ENCODE measurements at regions not wholly inside any gene's neighbourhood (a gene's known extent, or its start where the extent isn't known, plus 50 kb on each side); places are given as distances from the start of the nearest gene placed in this dataset.

- FAIRE-seq (peak; percentile 32), ATAC-seq (no peak), DNase-seq (ENCODE audit: low read depth in 1 of 2, low spot score in 1 of 2) (no peak)
- ChIA-PET POLR2A (no interaction called here), CTCF (interaction anchor here (0.9 to 1.2 kb wide), 2 partner anchors 10 to 15 kb away, joined by 3 read pairs; no protein-coding TSS in a partner anchor)
- WGBS (ENCODE audit: missing lambda C conversion rate) = 4% methylated on average over 4 of the region's 4 CpGs
- Histone ChIP-seq H3K4me3 (no peak overlapping the region), H3K27ac (no peak overlapping the region), H3K4me1 (no peaks in the 10 kb centered on the region), H3K4me2 (no peak overlapping the region), H3K9me3 (no peaks in the 10 kb centered on the region)
- TF ChIP-seq JUNB (IDR thresholded peaks at IDR 0.05) = no peak
- TF ChIP-seq EP300 (IDR thresholded peaks at IDR 0.05) = no peak
- TF ChIP-seq RNF2 (IDR thresholded peaks at IDR 0.05; ENCODE audit: borderline replicate concordance, low read depth) = no peak
- TF ChIP-seq ESRRA (IDR thresholded peaks at IDR 0.05; ENCODE audit: borderline replicate concordance, low read length) = no peak
- TF ChIP-seq ELK1 (IDR thresholded peaks at IDR 0.05; ENCODE audit: low read depth, low read length) = no peak
- TF ChIP-seq MAX (IDR thresholded peaks at IDR 0.05) = no peak
- TF ChIP-seq CBX8 (IDR thresholded peaks at IDR 0.05) = no peak
- no peak for TF ChIP-seq CBX2 (IDR thresholded peaks at IDR 0.05; ENCODE audit: borderline replicate concordance, low read depth)
- no peak for TF ChIP-seq ZFP36 (IDR thresholded peaks at IDR 0.05; ENCODE audit: borderline replicate concordance, partially characterized antibody)
- TF ChIP-seq HEYL (CRISPR knock-in tag; IDR thresholded peaks at IDR 0.05) = no peak
- no peak for TF ChIP-seq KDM5A (IDR thresholded peaks at IDR 0.05)
- no peak for TF ChIP-seq SMC3 (IDR thresholded peaks at IDR 0.05)
- TF ChIP-seq SREBF2 (IDR thresholded peaks at IDR 0.05) = no peak
- TF ChIP-seq BHLHE40 (IDR thresholded peaks at IDR 0.05; ENCODE audit: low read depth, low read length) = no peak
- no peak for TF ChIP-seq HDAC2 (IDR thresholded peaks at IDR 0.05)
- TF ChIP-seq HOXB13 (CRISPR knock-in tag; IDR thresholded peaks at IDR 0.05; ENCODE audit: low read depth) = no peak
- TF ChIP-seq BCL3 (IDR thresholded peaks at IDR 0.05) = no peak
These were observed 278.7 kb upstream of the KLHL29 start for GRCh38 chr2:23106242-23106785.

- no peak overlapping the region for H3K27ac ChIP-seq
- H3K4me3 ChIP-seq = no peak overlapping the region
- ChIA-PET POLR2A (no interaction called here), CTCF (interaction anchor here (1.2 kb wide), 1 partner anchor 13 kb away, joined by 3 read pairs; no protein-coding TSS in a partner anchor)
- FAIRE-seq (no peak), ATAC-seq (no peak), DNase-seq (ENCODE audit: low read depth in 1 of 2, low spot score in 1 of 2) (no peak)
- H3K4me2 ChIP-seq = no peak overlapping the region
- no peak for TF ChIP-seq HOXB5 (CRISPR knock-in tag; IDR thresholded peaks at IDR 0.05)
- TF ChIP-seq USF2 (IDR thresholded peaks at IDR 0.05) = no peak
- TF ChIP-seq CHD4 (IDR thresholded peaks at IDR 0.05; ENCODE audit: borderline replicate concordance) = no peak
- no peaks in the 10 kb centered on the region for H3K4me1 ChIP-seq
- H3K9me3 ChIP-seq = no peaks in the 10 kb centered on the region
- 30% methylated on average over 4 of the region's 4 CpGs for WGBS (ENCODE audit: missing lambda C conversion rate)
These were observed 277.5 kb upstream of the KLHL29 start for GRCh38 chr2:23107327-23107941.

- ATAC-seq (no peak), DNase-seq (ENCODE audit: low read depth in 1 of 2, low spot score in 1 of 2) (no peak), FAIRE-seq (no peak)
- ChIA-PET CTCF (interaction anchor here (1.3 kb wide), 1 partner anchor 8 kb away, joined by 4 read pairs; no protein-coding TSS in a partner anchor), POLR2A (no interaction called here)
- Histone ChIP-seq H3K4me2 (no peak overlapping the region), H3K4me3 (no peak overlapping the region), H3K4me1 (no peaks in the 10 kb centered on the region), H3K9me3 (0 out of 3 replicates have a peak, but pooled peaks cover 5% of the 10 kb centered on the region), H3K27ac (no peak overlapping the region)
- 3% methylated on average over 2 of the region's 2 CpGs for WGBS (ENCODE audit: missing lambda C conversion rate)
- TF ChIP-seq PHF8 (IDR thresholded peaks at IDR 0.05; ENCODE audit: borderline replicate concordance, low read depth) (no peak), SMC3 (IDR thresholded peaks at IDR 0.05) (no peak), HMGXB4 (CRISPR knock-in tag; IDR thresholded peaks at IDR 0.05; ENCODE audit: borderline replicate concordance) (no peak), BCL3 (IDR thresholded peaks at IDR 0.05) (no peak), NFE2L2 (conservative IDR thresholded peaks at IDR 0.05; ENCODE audit: low read length) (no peak), KDM5A (IDR thresholded peaks at IDR 0.05) (no peak), TFCP2L1 (CRISPR knock-in tag; IDR thresholded peaks at IDR 0.05) (no peak), NR3C1 (IDR thresholded peaks at IDR 0.05) (no peak), RFX5 (IDR thresholded peaks at IDR 0.05) (no peak), SREBF2 (IDR thresholded peaks at IDR 0.05) (no peak), HDAC2 (IDR thresholded peaks at IDR 0.05) (no peak), ZSCAN20 (CRISPR knock-in tag; IDR thresholded peaks at IDR 0.05) (no peak), USF2 (IDR thresholded peaks at IDR 0.05) (no peak), EP300 (IDR thresholded peaks at IDR 0.05) (no peak)
These were observed 273.7 kb upstream of the KLHL29 start for GRCh38 chr2:23111263-23111662.
